ENCODE measurements at regions not wholly inside any gene's neighbourhood (a gene's known extent, or its start where the extent isn't known, plus 50 kb on each side); places are given as distances from the start of the nearest gene placed in this dataset.

GRCh38 chr18:76169733-76170132 lies 325.3 kb downstream of the ZNF516 start (continued):
- peak; percentile 48 to 67 (median 60) for TF ChIP-seq CTCF (IDR thresholded peaks at IDR 0.05 in 2 of 3, conservative IDR thresholded peaks at IDR 0.05 in 1 of 3; ENCODE audit: insufficient read depth in 2 of 3, low read depth in 1 of 3, low read length in 3 of 3)
- peak; percentile 88 for TF ChIP-seq L3MBTL2 (IDR thresholded peaks at IDR 0.05)
- TF ChIP-seq, protein P1, sequence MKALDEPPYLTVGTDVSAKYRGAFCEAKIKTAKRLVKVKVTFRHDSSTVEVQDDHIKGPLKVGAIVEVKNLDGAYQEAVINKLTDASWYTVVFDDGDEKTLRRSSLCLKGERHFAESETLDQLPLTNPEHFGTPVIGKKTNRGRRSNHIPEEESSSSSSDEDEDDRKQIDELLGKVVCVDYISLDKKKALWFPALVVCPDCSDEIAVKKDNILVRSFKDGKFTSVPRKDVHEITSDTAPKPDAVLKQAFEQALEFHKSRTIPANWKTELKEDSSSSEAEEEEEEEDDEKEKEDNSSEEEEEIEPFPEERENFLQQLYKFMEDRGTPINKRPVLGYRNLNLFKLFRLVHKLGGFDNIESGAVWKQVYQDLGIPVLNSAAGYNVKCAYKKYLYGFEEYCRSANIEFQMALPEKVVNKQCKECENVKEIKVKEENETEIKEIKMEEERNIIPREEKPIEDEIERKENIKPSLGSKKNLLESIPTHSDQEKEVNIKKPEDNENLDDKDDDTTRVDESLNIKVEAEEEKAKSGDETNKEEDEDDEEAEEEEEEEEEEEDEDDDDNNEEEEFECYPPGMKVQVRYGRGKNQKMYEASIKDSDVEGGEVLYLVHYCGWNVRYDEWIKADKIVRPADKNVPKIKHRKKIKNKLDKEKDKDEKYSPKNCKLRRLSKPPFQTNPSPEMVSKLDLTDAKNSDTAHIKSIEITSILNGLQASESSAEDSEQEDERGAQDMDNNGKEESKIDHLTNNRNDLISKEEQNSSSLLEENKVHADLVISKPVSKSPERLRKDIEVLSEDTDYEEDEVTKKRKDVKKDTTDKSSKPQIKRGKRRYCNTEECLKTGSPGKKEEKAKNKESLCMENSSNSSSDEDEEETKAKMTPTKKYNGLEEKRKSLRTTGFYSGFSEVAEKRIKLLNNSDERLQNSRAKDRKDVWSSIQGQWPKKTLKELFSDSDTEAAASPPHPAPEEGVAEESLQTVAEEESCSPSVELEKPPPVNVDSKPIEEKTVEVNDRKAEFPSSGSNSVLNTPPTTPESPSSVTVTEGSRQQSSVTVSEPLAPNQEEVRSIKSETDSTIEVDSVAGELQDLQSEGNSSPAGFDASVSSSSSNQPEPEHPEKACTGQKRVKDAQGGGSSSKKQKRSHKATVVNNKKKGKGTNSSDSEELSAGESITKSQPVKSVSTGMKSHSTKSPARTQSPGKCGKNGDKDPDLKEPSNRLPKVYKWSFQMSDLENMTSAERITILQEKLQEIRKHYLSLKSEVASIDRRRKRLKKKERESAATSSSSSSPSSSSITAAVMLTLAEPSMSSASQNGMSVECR (CRISPR knock-in tag; IDR thresholded peaks at IDR 0.05) = no peak
- TF ChIP-seq BHLHE40 (IDR thresholded peaks at IDR 0.05; ENCODE audit: low read length) = peak; percentile 53
- no peak for TF ChIP-seq TEAD2 (tag; IDR thresholded peaks at IDR 0.05)
- TF ChIP-seq BRCA1 (IDR thresholded peaks at IDR 0.05) = no peak
- no peak for TF ChIP-seq BRCA1 (CRISPR knock-in tag; IDR thresholded peaks at IDR 0.05)
- TF ChIP-seq USF2 (CRISPR knock-in tag; IDR thresholded peaks at IDR 0.05) = 0 out of 2 replicates have a peak, but pooled peaks have one; percentile 20
- no peak for TF ChIP-seq DEAF1 (CRISPR knock-in tag; IDR thresholded peaks at IDR 0.05)
- no peak for TF ChIP-seq NELFE (IDR thresholded peaks at IDR 0.05; ENCODE audit: insufficient read depth, insufficient read length)

Measured in K562 (cell line).